ENCODE measurements at regions not wholly inside any gene's neighbourhood (a gene's known extent, or its start where the extent isn't known, plus 50 kb on each side); places are given as distances from the start of the nearest gene placed in this dataset.
"Not testable (repeated sequence)": the region's sequence is repeated elsewhere in the genome, so short reads cannot be mapped to it uniquely, and the experiment has no call there.

GRCh38 chr12:46660276-46660675 lies 165.5 kb downstream of the SLC38A4 start:
- FAIRE-seq (no peak), DNase-seq (ENCODE audit: insufficient read length, low spot score) (no peak)
- no peak for TF ChIP-seq POLR2AphosphoS5 (IDR thresholded peaks at IDR 0.05; ENCODE audit: low read depth, low read length)
- TF ChIP-seq TAF1 (IDR thresholded peaks at IDR 0.05; ENCODE audit: low read depth, low read length), result no peak
- no peak for TF ChIP-seq SPI1 (IDR thresholded peaks at IDR 0.05; ENCODE audit: low read depth, low read length)
- TF ChIP-seq POU2F2 (IDR thresholded peaks at IDR 0.05; ENCODE audit: low read depth, low read length), result no peak
- no peak for TF ChIP-seq POLR2A (IDR thresholded peaks at IDR 0.05; ENCODE audit: low read depth, low read length)
- TF ChIP-seq PAX5 (IDR thresholded peaks at IDR 0.05; ENCODE audit: insufficient read depth, low read length, severe bottlenecking), result no peak

GRCh38 chr12:46659824-46660223 lies 166.0 kb downstream of the SLC38A4 start:
- FAIRE-seq, result no peak
- DNase-seq (ENCODE audit: insufficient read length, low spot score), result no peak
- TF ChIP-seq POU2F2 (IDR thresholded peaks at IDR 0.05; ENCODE audit: low read depth, low read length), result no peak

- TF ChIP-seq POLR2AphosphoS5 (IDR thresholded peaks at IDR 0.05; ENCODE audit: low read depth, low read length) (no peak), PAX5 (IDR thresholded peaks at IDR 0.05; ENCODE audit: insufficient read depth, low read length, severe bottlenecking) (no peak)
- DNase-seq (ENCODE audit: insufficient read length, low spot score) (no peak), FAIRE-seq (no peak)
These were observed 166.7 kb downstream of the SLC38A4 start for GRCh38 chr12:46659032-46659650.

- no peak for TF ChIP-seq TAF1 (IDR thresholded peaks at IDR 0.05; ENCODE audit: low read depth, low read length)
- no peak for TF ChIP-seq POLR2A (IDR thresholded peaks at IDR 0.05; ENCODE audit: low read depth, low read length)
- TF ChIP-seq PAX5 (IDR thresholded peaks at IDR 0.05; ENCODE audit: insufficient read depth, low read length, severe bottlenecking), result no peak
- TF ChIP-seq POU2F2 (IDR thresholded peaks at IDR 0.05; ENCODE audit: low read depth, low read length), result no peak
- TF ChIP-seq SPI1 (IDR thresholded peaks at IDR 0.05; ENCODE audit: low read depth, low read length), result no peak
- TF ChIP-seq POLR2AphosphoS5 (IDR thresholded peaks at IDR 0.05; ENCODE audit: low read depth, low read length), result no peak
- no peak for FAIRE-seq
- DNase-seq (ENCODE audit: insufficient read length, low spot score), result no peak
These were observed 168.1 kb downstream of the SLC38A4 start for GRCh38 chr12:46657453-46658411.

GRCh38 chr12:46655984-46656383 lies 169.8 kb downstream of the SLC38A4 start:
- DNase-seq (ENCODE audit: insufficient read length, low spot score), result not testable (repeated sequence)
- peak; percentile 16 for FAIRE-seq

GRCh38 chr12:46653311-46653710 lies 172.5 kb downstream of the SLC38A4 start:
- no peak for FAIRE-seq

GRCh38 chr12:46652692-46653091 lies 173.1 kb downstream of the SLC38A4 start:
- FAIRE-seq, result no peak
- TF ChIP-seq POLR2AphosphoS5 (IDR thresholded peaks at IDR 0.05; ENCODE audit: low read depth, low read length) (no peak), PAX5 (IDR thresholded peaks at IDR 0.05; ENCODE audit: insufficient read depth, low read length, severe bottlenecking) (no peak), TAF1 (IDR thresholded peaks at IDR 0.05; ENCODE audit: low read depth, low read length) (no peak), SPI1 (IDR thresholded peaks at IDR 0.05; ENCODE audit: low read depth, low read length) (no peak), POLR2A (IDR thresholded peaks at IDR 0.05; ENCODE audit: low read depth, low read length) (no peak), POU2F2 (IDR thresholded peaks at IDR 0.05; ENCODE audit: low read depth, low read length) (no peak)

More at GRCh38 chr12:46653311-46653710, 172.5 kb downstream of the SLC38A4 start:
- DNase-seq (ENCODE audit: insufficient read length, low spot score), result no peak
- TF ChIP-seq POLR2A (IDR thresholded peaks at IDR 0.05; ENCODE audit: low read depth, low read length) (no peak), POU2F2 (IDR thresholded peaks at IDR 0.05; ENCODE audit: low read depth, low read length) (no peak), TAF1 (IDR thresholded peaks at IDR 0.05; ENCODE audit: low read depth, low read length) (no peak), SPI1 (IDR thresholded peaks at IDR 0.05; ENCODE audit: low read depth, low read length) (no peak), PAX5 (IDR thresholded peaks at IDR 0.05; ENCODE audit: insufficient read depth, low read length, severe bottlenecking) (no peak), POLR2AphosphoS5 (IDR thresholded peaks at IDR 0.05; ENCODE audit: low read depth, low read length) (no peak)

GRCh38 chr12:46650688-46651087 lies 175.1 kb downstream of the SLC38A4 start:
- FAIRE-seq, result no peak
- DNase-seq (ENCODE audit: insufficient read length, low spot score), result no peak
- TF ChIP-seq TAF1 (IDR thresholded peaks at IDR 0.05; ENCODE audit: low read depth, low read length), result no peak
- no peak for TF ChIP-seq SPI1 (IDR thresholded peaks at IDR 0.05; ENCODE audit: low read depth, low read length)
- TF ChIP-seq POU2F2 (IDR thresholded peaks at IDR 0.05; ENCODE audit: low read depth, low read length), result no peak
- TF ChIP-seq POLR2A (IDR thresholded peaks at IDR 0.05; ENCODE audit: low read depth, low read length), result no peak
- no peak for TF ChIP-seq POLR2AphosphoS5 (IDR thresholded peaks at IDR 0.05; ENCODE audit: low read depth, low read length)
- TF ChIP-seq PAX5 (IDR thresholded peaks at IDR 0.05; ENCODE audit: insufficient read depth, low read length, severe bottlenecking), result no peak

More at GRCh38 chr12:46652692-46653091, 173.1 kb downstream of the SLC38A4 start:
- no peak for DNase-seq (ENCODE audit: insufficient read length, low spot score)

GRCh38 chr12:46649433-46649832 lies 176.4 kb downstream of the SLC38A4 start:
- TF ChIP-seq SPI1 (IDR thresholded peaks at IDR 0.05; ENCODE audit: low read depth, low read length) (no peak), POLR2A (IDR thresholded peaks at IDR 0.05; ENCODE audit: low read depth, low read length) (no peak), POLR2AphosphoS5 (IDR thresholded peaks at IDR 0.05; ENCODE audit: low read depth, low read length) (no peak), PAX5 (IDR thresholded peaks at IDR 0.05; ENCODE audit: insufficient read depth, low read length, severe bottlenecking) (no peak), POU2F2 (IDR thresholded peaks at IDR 0.05; ENCODE audit: low read depth, low read length) (no peak), TAF1 (IDR thresholded peaks at IDR 0.05; ENCODE audit: low read depth, low read length) (no peak)
- no peak for FAIRE-seq

GRCh38 chr12:46647034-46647433 lies 178.8 kb downstream of the SLC38A4 start:
- FAIRE-seq (no peak), DNase-seq (ENCODE audit: insufficient read length, low spot score) (no peak)
- TF ChIP-seq POU2F2 (IDR thresholded peaks at IDR 0.05; ENCODE audit: low read depth, low read length) (no peak), POLR2AphosphoS5 (IDR thresholded peaks at IDR 0.05; ENCODE audit: low read depth, low read length) (no peak), SPI1 (IDR thresholded peaks at IDR 0.05; ENCODE audit: low read depth, low read length) (no peak), POLR2A (IDR thresholded peaks at IDR 0.05; ENCODE audit: low read depth, low read length) (no peak), TAF1 (IDR thresholded peaks at IDR 0.05; ENCODE audit: low read depth, low read length) (no peak), PAX5 (IDR thresholded peaks at IDR 0.05; ENCODE audit: insufficient read depth, low read length, severe bottlenecking) (no peak)

More at GRCh38 chr12:46649433-46649832, 176.4 kb downstream of the SLC38A4 start:
- DNase-seq (ENCODE audit: insufficient read length, low spot score), result no peak

GRCh38 chr12:46641649-46642048 lies 184.1 kb downstream of the SLC38A4 start:
- FAIRE-seq; DNase-seq (ENCODE audit: insufficient read length, low spot score): not testable (repeated sequence)

Data from GM12891 (cell line).